ENCODE measurements at regions not wholly inside any gene's neighbourhood (a gene's known extent, or its start where the extent isn't known, plus 50 kb on each side); places are given as distances from the start of the nearest gene placed in this dataset.

DNA sequence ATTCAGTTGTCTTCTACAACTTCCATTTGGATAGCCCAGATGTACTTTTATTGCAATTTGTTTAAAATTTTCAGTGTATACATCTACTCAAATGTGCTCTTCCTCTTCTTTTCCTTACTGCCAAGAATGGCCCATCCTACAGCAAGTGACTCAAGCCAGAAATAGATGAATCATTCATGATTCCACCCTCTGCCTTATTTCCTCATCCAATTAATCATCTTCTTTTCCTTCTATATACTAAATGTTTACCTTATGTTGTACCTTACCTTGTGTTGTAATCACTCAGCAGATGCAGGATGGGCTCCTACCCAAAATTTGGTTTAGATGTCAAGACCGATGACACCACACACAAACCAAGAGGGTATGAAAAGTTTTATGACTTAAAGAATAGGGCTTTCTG is 437.8 kb downstream of the GRXCR1 start:
- CTCF ChIA-PET, result interaction anchor here (0.9 kb wide), 1 partner anchor 8 kb away, joined by 5 read pairs; no protein-coding TSS in a partner anchor
- intact Hi-C loops (cut with micrococcal nuclease), result loop anchor here (10.0 kb wide), 1 partner anchor 1115 kb away; the partner anchor contains the start of gene KCTD8
- Mint-ChIP-seq H3K27me3 (ENCODE audit: insufficient read depth, unreplicated experiment) (no peaks in the 10 kb centered on the region), H3K4me3 (ENCODE audit: unreplicated experiment) (no peak overlapping the region), H3K4me1 (ENCODE audit: insufficient read depth, unreplicated experiment) (peaks cover 34% of the 10 kb centered on the region), H3K9me3 (ENCODE audit: unreplicated experiment) (peaks cover 8% of the 10 kb centered on the region), H3K36me3 (ENCODE audit: insufficient read depth, unreplicated experiment) (no peaks in the 10 kb centered on the region), H3K27ac (ENCODE audit: low read depth, unreplicated experiment) (peak overlapping the region; percentile 74)
- POLR2A ChIA-PET, result interaction anchor here (2.0 kb wide), 1 partner anchor 58 kb away, joined by 6 read pairs; no protein-coding TSS in a partner anchor
- BruUV-seq (replicated peaks), result no TSS peak
- peak; percentile 95 for DNase-seq (ENCODE audit: unreplicated experiment)
- TF ChIP-seq, protein P1, sequence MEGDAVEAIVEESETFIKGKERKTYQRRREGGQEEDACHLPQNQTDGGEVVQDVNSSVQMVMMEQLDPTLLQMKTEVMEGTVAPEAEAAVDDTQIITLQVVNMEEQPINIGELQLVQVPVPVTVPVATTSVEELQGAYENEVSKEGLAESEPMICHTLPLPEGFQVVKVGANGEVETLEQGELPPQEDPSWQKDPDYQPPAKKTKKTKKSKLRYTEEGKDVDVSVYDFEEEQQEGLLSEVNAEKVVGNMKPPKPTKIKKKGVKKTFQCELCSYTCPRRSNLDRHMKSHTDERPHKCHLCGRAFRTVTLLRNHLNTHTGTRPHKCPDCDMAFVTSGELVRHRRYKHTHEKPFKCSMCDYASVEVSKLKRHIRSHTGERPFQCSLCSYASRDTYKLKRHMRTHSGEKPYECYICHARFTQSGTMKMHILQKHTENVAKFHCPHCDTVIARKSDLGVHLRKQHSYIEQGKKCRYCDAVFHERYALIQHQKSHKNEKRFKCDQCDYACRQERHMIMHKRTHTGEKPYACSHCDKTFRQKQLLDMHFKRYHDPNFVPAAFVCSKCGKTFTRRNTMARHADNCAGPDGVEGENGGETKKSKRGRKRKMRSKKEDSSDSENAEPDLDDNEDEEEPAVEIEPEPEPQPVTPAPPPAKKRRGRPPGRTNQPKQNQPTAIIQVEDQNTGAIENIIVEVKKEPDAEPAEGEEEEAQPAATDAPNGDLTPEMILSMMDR (IDR thresholded peaks at IDR 0.05; ENCODE audit: unreplicated experiment), result no peak

DNA sequence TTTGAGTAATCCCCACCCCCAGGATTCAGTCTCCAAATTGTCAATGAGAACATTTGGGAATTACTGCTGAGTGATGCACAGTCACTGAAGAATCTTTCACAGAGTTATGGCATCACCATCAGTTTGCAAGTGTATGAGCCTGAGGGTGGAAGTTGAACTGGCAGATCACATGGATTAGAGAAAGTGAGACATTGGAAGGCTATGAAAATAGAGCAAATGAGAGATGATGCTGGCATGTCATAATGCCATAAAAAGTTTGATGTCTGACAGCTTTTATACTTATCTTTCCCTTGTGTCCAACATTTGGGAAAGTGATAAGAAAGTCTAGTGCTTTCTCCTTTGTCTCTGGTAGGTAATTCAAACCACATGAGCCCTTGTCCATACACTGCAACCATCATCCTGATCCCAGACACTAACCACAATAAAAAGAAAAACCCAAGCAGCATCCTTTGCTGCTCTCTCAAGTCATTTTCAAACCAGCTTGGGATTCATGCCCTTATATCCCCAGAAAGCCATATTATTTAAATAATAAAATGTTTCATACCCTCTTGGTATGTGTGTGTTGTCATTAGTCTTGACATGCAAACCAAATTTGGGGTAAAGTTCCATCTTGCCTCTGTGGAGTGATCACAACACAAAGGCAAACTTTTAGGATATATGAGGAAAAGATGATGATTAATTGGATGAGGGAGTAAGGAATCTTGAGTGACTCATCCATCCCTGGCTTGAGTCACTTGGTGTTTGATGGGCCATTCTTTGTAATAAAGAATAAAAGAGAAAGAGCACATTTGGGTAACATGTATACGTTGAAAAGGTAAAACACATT is 438.9 kb downstream of the GRXCR1 start:
- H3K27me3 Mint-ChIP-seq (ENCODE audit: insufficient read depth, unreplicated experiment), result no peaks in the 10 kb centered on the region
- no TSS peak for BruUV-seq (replicated peaks)
- H3K4me3 Mint-ChIP-seq (ENCODE audit: unreplicated experiment), result no peak overlapping the region
- no peaks in the 10 kb centered on the region for H3K36me3 Mint-ChIP-seq (ENCODE audit: insufficient read depth, unreplicated experiment)
- ChIA-PET CTCF (no interaction called here), POLR2A (interaction anchor here (2.0 kb wide), 1 partner anchor 59 kb away, joined by 6 read pairs; no protein-coding TSS in a partner anchor)
- peaks cover 8% of the 10 kb centered on the region for H3K9me3 Mint-ChIP-seq (ENCODE audit: unreplicated experiment)
- intact Hi-C loops (cut with micrococcal nuclease), result loop anchor here (10.0 kb wide), 1 partner anchor 1113 kb away; the partner anchor contains the start of gene KCTD8
- TF ChIP-seq, protein P1 (IDR thresholded peaks at IDR 0.05; ENCODE audit: unreplicated experiment), result no peak
- H3K27ac Mint-ChIP-seq (ENCODE audit: low read depth, unreplicated experiment), result peak overlapping the region; percentile 6
- peaks cover 30% of the 10 kb centered on the region for H3K4me1 Mint-ChIP-seq (ENCODE audit: insufficient read depth, unreplicated experiment)
- DNase-seq (ENCODE audit: unreplicated experiment), result peak; percentile 83

DNA sequence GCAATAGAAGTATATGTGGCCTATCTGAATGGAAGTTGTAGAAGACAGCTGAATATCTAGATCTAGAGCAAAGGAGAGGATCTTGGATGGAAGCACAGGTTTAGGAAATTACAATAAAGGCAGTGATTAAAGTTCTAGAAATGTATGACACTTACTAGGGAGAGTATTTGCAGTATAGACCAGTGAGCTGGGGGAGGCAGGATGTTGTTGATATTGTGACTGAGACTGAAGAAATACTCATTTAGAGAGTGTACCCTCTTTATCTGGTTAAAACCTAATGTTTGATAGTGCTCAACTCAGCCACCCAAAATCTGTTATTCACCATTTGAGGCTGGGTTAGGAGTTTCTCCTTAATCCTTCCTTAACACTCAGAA is 439.5 kb downstream of the GRXCR1 start:
- ChIA-PET CTCF (no interaction called here), POLR2A (no interaction called here)
- peak overlapping the region; percentile 6 for H3K27ac Mint-ChIP-seq (ENCODE audit: low read depth, unreplicated experiment)
- intact Hi-C loops (cut with micrococcal nuclease), result loop anchor here (10.0 kb wide), 1 partner anchor 1113 kb away; the partner anchor contains the start of gene KCTD8
- DNase-seq (ENCODE audit: unreplicated experiment), result no peak
- H3K36me3 Mint-ChIP-seq (ENCODE audit: insufficient read depth, unreplicated experiment), result no peaks in the 10 kb centered on the region
- TF ChIP-seq, protein P1 (IDR thresholded peaks at IDR 0.05; ENCODE audit: unreplicated experiment), result no peak
- H3K9me3 Mint-ChIP-seq (ENCODE audit: unreplicated experiment), result peaks cover 8% of the 10 kb centered on the region
- H3K4me3 Mint-ChIP-seq (ENCODE audit: unreplicated experiment), result no peak overlapping the region
- BruUV-seq (replicated peaks), result no TSS peak
- no peaks in the 10 kb centered on the region for H3K27me3 Mint-ChIP-seq (ENCODE audit: insufficient read depth, unreplicated experiment)
- peaks cover 30% of the 10 kb centered on the region for H3K4me1 Mint-ChIP-seq (ENCODE audit: insufficient read depth, unreplicated experiment)

DNA sequence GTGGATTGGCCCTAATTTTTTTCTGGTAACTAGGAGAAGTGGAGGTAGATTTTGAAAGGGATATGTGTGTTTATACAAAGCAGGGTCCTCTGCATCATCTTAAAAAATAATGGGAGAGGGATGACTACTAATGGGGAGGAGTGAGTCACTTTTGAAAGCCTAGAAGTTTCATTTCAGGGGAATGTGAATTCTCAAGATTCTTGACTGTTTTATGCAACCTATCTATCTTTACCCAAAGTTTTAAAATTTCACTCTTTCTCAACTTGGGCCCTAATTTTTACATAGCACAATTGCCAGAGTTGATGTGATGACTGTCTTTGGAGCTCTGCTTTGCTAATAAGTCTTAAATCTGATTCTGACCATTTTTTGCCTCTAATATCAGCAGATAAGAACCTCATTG is 445.2 kb downstream of the GRXCR1 start:
- peaks cover 8% of the 10 kb centered on the region for H3K9me3 Mint-ChIP-seq (ENCODE audit: unreplicated experiment)
- H3K27me3 Mint-ChIP-seq (ENCODE audit: insufficient read depth, unreplicated experiment), result no peaks in the 10 kb centered on the region
- no peak overlapping the region for H3K27ac Mint-ChIP-seq (ENCODE audit: low read depth, unreplicated experiment)
- TF ChIP-seq, protein P1 (IDR thresholded peaks at IDR 0.05; ENCODE audit: unreplicated experiment), result no peak
- intact Hi-C loops (cut with micrococcal nuclease), result loop anchor here (10.0 kb wide), 1 partner anchor 1107 kb away; the partner anchor contains the start of gene KCTD8
- H3K4me3 Mint-ChIP-seq (ENCODE audit: unreplicated experiment), result no peak overlapping the region
- no peak for DNase-seq (ENCODE audit: unreplicated experiment)
- ChIA-PET POLR2A (no interaction called here), CTCF (interaction anchor here (1.5 kb wide), 1 partner anchor 8 kb away, joined by 5 read pairs; no protein-coding TSS in a partner anchor)
- no TSS peak for BruUV-seq (replicated peaks)
- H3K36me3 Mint-ChIP-seq (ENCODE audit: insufficient read depth, unreplicated experiment), result no peaks in the 10 kb centered on the region
- peaks cover 7% of the 10 kb centered on the region for H3K4me1 Mint-ChIP-seq (ENCODE audit: insufficient read depth, unreplicated experiment)
